Sigmoid colon (tissue), 4 donors: ENCODE measurements at regions not wholly inside any gene's neighbourhood (a gene's known extent, or its start where the extent isn't known, plus 50 kb on each side); places are given as distances from the start of the nearest gene placed in this dataset.

Experiments used
- CTCF ChIP-seq, 4 experiments: fragments of 450-650 bp in 3 of 4; fragments of 200-600 bp in 1 of 4; IDR thresholded peaks; one replicate each; pipeline ENCODE4 v1.5.1; 2016 to 2019; ENCODE audit warnings: antibody characterized with exemption in 4 of 4, mild to moderate bottlenecking in 3 of 4, moderate library complexity in 2 of 4
- EP300 ChIP-seq, 4 donors: sonication (generic); formaldehyde crosslinking; IDR thresholded peaks; one replicate each; pipeline ENCODE4 v1.6.1; 2017; ENCODE audit warnings: antibody characterized with exemption in 4 of 4
- POLR2A ChIP-seq, 2 donors: fragments of 450-650 bp; IDR thresholded peaks; one replicate each; pipeline ENCODE4 v1.6.1; 2016; ENCODE audit warnings: antibody characterized with exemption in 2 of 2, mild to moderate bottlenecking in 2 of 2, moderate library complexity in 2 of 2

- TF ChIP-seq POLR2A (IDR thresholded peaks at IDR 0.05), result no peak
- no peak for TF ChIP-seq CTCF (IDR thresholded peaks at IDR 0.05)
- no peak for TF ChIP-seq EP300 (IDR thresholded peaks at IDR 0.05)
Measured at GRCh38 chr9:6133346-6134063, 82.1 kb upstream of the IL33 start.
